B cell (primary cell): ENCODE measurements at regions not wholly inside any gene's neighbourhood (a gene's known extent, or its start where the extent isn't known, plus 50 kb on each side); places are given as distances from the start of the nearest gene placed in this dataset.
A peak's percentile ranks its signal among the peaks of the same experiment; 100 is the strongest.

ENCODE experiments used
- CTCF ChIP-seq: fragments of 200-600 bp; IDR thresholded peaks from one replicate; pipeline ENCODE4 v1.8.0; 2022; ENCODE audit warnings: antibody characterized with exemption, mild to moderate bottlenecking
- EZH2 ChIP-seq: IDR thresholded peaks from 2 replicates; pipeline ENCODE4 v1.6.1; 2012; ENCODE audit warnings: borderline replicate concordance, low read depth, mild to moderate bottlenecking, moderate library complexity, low read length; ENCODE audit not compliant: insufficient read depth, poor library complexity, severe bottlenecking

- TF ChIP-seq CTCF (peak; percentile 43), EZH2 (no peak)
Observed at GRCh38 chr18:47758000-47758399, 172.5 kb downstream of the SMAD2 start.
